Gastroesophageal sphincter (tissue), 3 donors: ENCODE measurements at regions not wholly inside any gene's neighbourhood (a gene's known extent, or its start where the extent isn't known, plus 50 kb on each side); places are given as distances from the start of the nearest gene placed in this dataset.

ENCODE experiments used
- EP300 ChIP-seq: sonication (generic); formaldehyde crosslinking; IDR thresholded peaks from one replicate; pipeline ENCODE4 v1.6.1; 2017; ENCODE audit warnings: antibody characterized with exemption, mild to moderate bottlenecking
- POLR2A ChIP-seq, 2 donors: fragments of 450-650 bp; IDR thresholded peaks; one replicate each; pipeline ENCODE4 v1.6.1; 2017; ENCODE audit warnings: antibody characterized with exemption in 2 of 2, mild to moderate bottlenecking in 2 of 2, moderate library complexity in 1 of 2
- POLR2AphosphoS5 ChIP-seq: sonication (generic); formaldehyde crosslinking; IDR thresholded peaks from one replicate; pipeline ENCODE4 v1.6.1; 2017; ENCODE audit warnings: antibody characterized with exemption
- TF ChIP-seq, protein P1 (sequence below), 4 experiments: fragments of 200-600 bp in 2 of 4; fragments of 450-650 bp in 2 of 4; sonication (generic) in 1 of 4; IDR thresholded peaks; one replicate each; pipeline ENCODE4 v1.5.1; 2017 to 2019; ENCODE audit warnings: antibody characterized with exemption in 4 of 4, mild to moderate bottlenecking in 2 of 4, moderate library complexity in 2 of 4

DNA sequence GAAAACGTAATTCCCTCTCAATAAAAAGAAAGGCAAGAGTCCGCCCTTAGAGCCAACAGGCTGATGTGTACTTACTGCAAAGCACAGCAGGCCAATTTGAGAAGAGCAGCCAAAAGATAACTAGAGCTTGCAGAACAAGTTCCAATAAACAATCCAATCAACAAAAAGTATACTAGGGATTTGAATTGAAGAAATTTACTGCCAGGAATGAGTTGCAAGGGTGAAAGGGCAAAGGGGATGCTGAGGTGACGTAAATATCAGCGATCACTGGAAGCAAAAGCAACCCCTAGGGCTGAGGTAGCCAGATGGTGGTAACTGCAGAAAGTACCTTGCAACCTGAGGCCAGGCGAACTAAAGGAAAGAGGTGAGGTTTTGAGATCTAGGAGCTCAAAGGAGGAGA is 152.1 kb upstream of the TENM3 start:
- TF ChIP-seq, protein P1, sequence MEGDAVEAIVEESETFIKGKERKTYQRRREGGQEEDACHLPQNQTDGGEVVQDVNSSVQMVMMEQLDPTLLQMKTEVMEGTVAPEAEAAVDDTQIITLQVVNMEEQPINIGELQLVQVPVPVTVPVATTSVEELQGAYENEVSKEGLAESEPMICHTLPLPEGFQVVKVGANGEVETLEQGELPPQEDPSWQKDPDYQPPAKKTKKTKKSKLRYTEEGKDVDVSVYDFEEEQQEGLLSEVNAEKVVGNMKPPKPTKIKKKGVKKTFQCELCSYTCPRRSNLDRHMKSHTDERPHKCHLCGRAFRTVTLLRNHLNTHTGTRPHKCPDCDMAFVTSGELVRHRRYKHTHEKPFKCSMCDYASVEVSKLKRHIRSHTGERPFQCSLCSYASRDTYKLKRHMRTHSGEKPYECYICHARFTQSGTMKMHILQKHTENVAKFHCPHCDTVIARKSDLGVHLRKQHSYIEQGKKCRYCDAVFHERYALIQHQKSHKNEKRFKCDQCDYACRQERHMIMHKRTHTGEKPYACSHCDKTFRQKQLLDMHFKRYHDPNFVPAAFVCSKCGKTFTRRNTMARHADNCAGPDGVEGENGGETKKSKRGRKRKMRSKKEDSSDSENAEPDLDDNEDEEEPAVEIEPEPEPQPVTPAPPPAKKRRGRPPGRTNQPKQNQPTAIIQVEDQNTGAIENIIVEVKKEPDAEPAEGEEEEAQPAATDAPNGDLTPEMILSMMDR (IDR thresholded peaks at IDR 0.05): no peak
- TF ChIP-seq POLR2A (IDR thresholded peaks at IDR 0.05): no peak
- no peak for TF ChIP-seq EP300
- TF ChIP-seq POLR2AphosphoS5: no peak
